ENCODE measurements at regions not wholly inside any gene's neighbourhood (a gene's known extent, or its start where the extent isn't known, plus 50 kb on each side); places are given as distances from the start of the nearest gene placed in this dataset.

- Histone ChIP-seq H4K20me1 (ENCODE audit: control insufficient read depth, insufficient read depth) (no peaks in the 10 kb centered on the region), H2AFZ (ENCODE audit: control insufficient read depth, low read depth, low read length) (no peak overlapping the region), H3K4me3 (no peak overlapping the region), H3K9me3 (replicated peaks; ENCODE audit: control insufficient read depth, insufficient read depth, low read length) (no peaks in the 10 kb centered on the region), H3K4me2 (ENCODE audit: control insufficient read depth, insufficient read depth) (no peak overlapping the region), H3K27me3 (replicated peaks in 1 of 2; ENCODE audit: control insufficient read depth in 2 of 2, insufficient read depth in 2 of 2, low read length in 1 of 2) (no peaks in the 10 kb centered on the region), H3K27ac (ENCODE audit: control insufficient read depth, insufficient read depth) (no peak overlapping the region), H3K36me3 (ENCODE audit: control insufficient read depth in 2 of 2, insufficient read depth in 2 of 2, low read length in 1 of 2) (no peaks in the 10 kb centered on the region), H3K79me2 (ENCODE audit: control insufficient read depth, insufficient read depth, low read length) (no peaks in the 10 kb centered on the region), H3K9ac (ENCODE audit: control insufficient read depth, insufficient read depth, low read length) (no peak overlapping the region), H3K4me1 (ENCODE audit: control insufficient read depth, insufficient read depth, low read length) (no peaks in the 10 kb centered on the region)
- no peak for TF ChIP-seq FOXM1 (IDR thresholded peaks at IDR 0.05; ENCODE audit: low read depth, low read length)
- TF ChIP-seq ZBED1 (IDR thresholded peaks at IDR 0.05; ENCODE audit: borderline replicate concordance), result no peak
- TF ChIP-seq PAX8 (IDR thresholded peaks at IDR 0.05), result no peak
- TF ChIP-seq TCF3 (IDR thresholded peaks at IDR 0.05; ENCODE audit: borderline replicate concordance, insufficient read depth, low read depth, low read length), result no peak
- TF ChIP-seq STAT1 (conservative IDR thresholded peaks at IDR 0.05), result no peak
- TF ChIP-seq SMC3 (IDR thresholded peaks at IDR 0.05; ENCODE audit: borderline replicate concordance, low read length), result no peak
- no peak for TF ChIP-seq CBX5 (IDR thresholded peaks at IDR 0.05; ENCODE audit: low read depth)
- no peak for TF ChIP-seq E2F8 (IDR thresholded peaks at IDR 0.05; ENCODE audit: low read depth, partially characterized antibody)
- no peak for TF ChIP-seq RUNX3 (IDR thresholded peaks at IDR 0.05; ENCODE audit: low read length)
- TF ChIP-seq POU2F2 (IDR thresholded peaks at IDR 0.05; ENCODE audit: borderline replicate concordance, low read depth, low read length), result no peak
- no peak for TF ChIP-seq CEBPB (IDR thresholded peaks at IDR 0.05; ENCODE audit: borderline replicate concordance in 1 of 2, low read depth in 2 of 2, low read length in 2 of 2)
- no peak for TF ChIP-seq WRNIP1 (IDR thresholded peaks at IDR 0.05; ENCODE audit: borderline replicate concordance, low read depth, low read length)
- TF ChIP-seq ATF2 (IDR thresholded peaks at IDR 0.05; ENCODE audit: low read length), result no peak
- TF ChIP-seq HCFC1 (IDR thresholded peaks at IDR 0.05; ENCODE audit: low read length), result no peak
- TF ChIP-seq SKIL (IDR thresholded peaks at IDR 0.05; ENCODE audit: low read depth, poor library complexity, severe bottlenecking), result no peak
- intact Hi-C loops (cut with micrococcal nuclease; ENCODE audit: unreplicated experiment) (no loop called here), in situ Hi-C loops (cut with MboI) (no loop called here)
- ChIA-PET CTCF (no interaction called here), POLR2A (interaction anchor here (0.6 kb wide), 1 partner anchor 11 kb away, joined by 3 read pairs; no protein-coding TSS in a partner anchor), RAD21 (ENCODE audit: unreplicated experiment) (no interaction called here), SMC1A (ENCODE audit: uncharacterized antibody, unreplicated experiment) (interaction anchor here (1.4 kb wide), 1 partner anchor 141 kb away, joined by 3 read pairs; no protein-coding TSS in a partner anchor)
- no peak for ATAC-seq
- FAIRE-seq, result no peak
- no peak for DNase-seq (ENCODE audit: low read depth, low spot score)
- no TSS peak for BruUV-seq (replicated peaks)
- 10% methylated on average over 2 of the region's 2 CpGs for WGBS (ENCODE audit: insufficient coverage, insufficient replicate concordance, low lambda C conversion rate, missing lambda C conversion rate)
These were observed 168.8 kb upstream of the ALCAM start for GRCh38 chr3:105197863-105198262.
